Breast epithelium (tissue), 4 donors: ENCODE measurements at regions not wholly inside any gene's neighbourhood (a gene's known extent, or its start where the extent isn't known, plus 50 kb on each side); places are given as distances from the start of the nearest gene placed in this dataset.

Source experiments
- DNase-seq, 2 donors: peaks; one replicate each; pipeline ENCODE4 v3.0.0-alpha.2; 2019; ENCODE audit warnings: low spot score in 2 of 2
- H3K27ac ChIP-seq, 2 donors: fragments of 200-600 bp; sonication (generic) in 1 of 2; one replicate each; pipeline ENCODE4 v1.5.1; 2016 to 2019; ENCODE audit warnings: mild to moderate bottlenecking in 1 of 2
- H3K27me3 ChIP-seq, 2 donors: fragments of 200-600 bp; sonication (generic) in 1 of 2; one replicate each; pipeline versions ENCODE4 v1.5.1 to v1.6.0; 2017 to 2019; ENCODE audit warnings: control low read depth in 1 of 2, mild to moderate bottlenecking in 1 of 2
- H3K36me3 ChIP-seq: fragments of 200-600 bp; one replicate; pipeline ENCODE4 v1.5.1; 2019
- H3K4me1 ChIP-seq, 2 donors: fragments of 200-600 bp; sonication (generic); one replicate each; pipeline ENCODE4 v1.5.1; 2016 to 2019; ENCODE audit warnings: control low read depth in 1 of 2
- H3K4me3 ChIP-seq, 3 donors: fragments of 200-600 bp; sonication (generic); 1 replicate in 2 of 3; 2 replicates in 1 of 3; pipeline ENCODE4 v1.5.1; 2016 to 2019; ENCODE audit warnings: mild to moderate bottlenecking in 3 of 3, moderate library complexity in 2 of 3
- H3K9me3 ChIP-seq, 2 donors: fragments of 200-600 bp; sonication (generic) in 1 of 2; one replicate each; pipeline ENCODE4 v1.5.1; 2016 to 2019; ENCODE audit warnings: control low read depth in 1 of 2
- CTCF ChIP-seq, 3 donors: fragments of 450-650 bp; IDR thresholded peaks; one replicate each; pipeline ENCODE4 v1.5.1; 2016 to 2017; ENCODE audit warnings: antibody characterized with exemption in 3 of 3, mild to moderate bottlenecking in 3 of 3, moderate library complexity in 3 of 3
- POLR2A ChIP-seq: fragments of 450-650 bp; IDR thresholded peaks from one replicate; pipeline ENCODE4 v1.6.1; 2016; ENCODE audit warnings: antibody characterized with exemption, mild to moderate bottlenecking, moderate library complexity
- POLR2AphosphoS5 ChIP-seq, 3 donors: sonication (generic); formaldehyde crosslinking; IDR thresholded peaks; one replicate each; pipeline ENCODE4 v1.6.1; 2017; ENCODE audit warnings: antibody characterized with exemption in 3 of 3
- intact Hi-C: fragments of 100-400 bp; cut with DNase I; formaldehyde crosslinking; loops from one replicate; pipeline ENCODE4 v1.15.1; 2023; ENCODE audit warnings: low total_unique reads

- Histone ChIP-seq H3K4me3 (no peak overlapping the region), H3K36me3 (no peaks in the 10 kb centered on the region), H3K27ac (no peak overlapping the region), H3K4me1 (no peaks in the 10 kb centered on the region), H3K27me3 (no peaks in the 10 kb centered on the region), H3K9me3 (no peaks in the 10 kb centered on the region)
- TF ChIP-seq POLR2A (no peak), POLR2AphosphoS5 (IDR thresholded peaks at IDR 0.05) (no peak), CTCF (IDR thresholded peaks at IDR 0.05) (no peak)
- no peak for DNase-seq
- intact Hi-C loops = no loop called here
These were observed 489.4 kb upstream of the PCDH20 start for GRCh38 chr13:61905054-61905453.

GRCh38 chr13:61901946-61902541 lies 486.4 kb upstream of the PCDH20 start:
- Histone ChIP-seq H3K9me3 (no peaks in the 10 kb centered on the region), H3K36me3 (no peaks in the 10 kb centered on the region), H3K27ac (no peak overlapping the region), H3K4me1 (no peaks in the 10 kb centered on the region), H3K27me3 (no peaks in the 10 kb centered on the region), H3K4me3 (no peak overlapping the region)
- no peak for TF ChIP-seq CTCF (IDR thresholded peaks at IDR 0.05)
- TF ChIP-seq POLR2A = no peak
- TF ChIP-seq POLR2AphosphoS5 (IDR thresholded peaks at IDR 0.05) = no peak
- intact Hi-C loops = no loop called here
- no peak for DNase-seq

- Histone ChIP-seq H3K9me3 (no peaks in the 10 kb centered on the region), H3K4me1 (no peaks in the 10 kb centered on the region), H3K36me3 (no peaks in the 10 kb centered on the region), H3K27me3 (no peaks in the 10 kb centered on the region), H3K27ac (no peak overlapping the region), H3K4me3 (no peak overlapping the region)
- DNase-seq = no peak
- intact Hi-C loops = no loop called here
- no peak for TF ChIP-seq POLR2AphosphoS5 (IDR thresholded peaks at IDR 0.05)
- TF ChIP-seq POLR2A = no peak
- no peak for TF ChIP-seq CTCF (IDR thresholded peaks at IDR 0.05)
These were observed 484.4 kb upstream of the PCDH20 start for GRCh38 chr13:61900033-61900432.

- no peaks in the 10 kb centered on the region for H3K27me3 ChIP-seq
These were observed 482.6 kb upstream of the PCDH20 start for GRCh38 chr13:61898207-61898606.

GRCh38 chr13:61891401-61891800 lies 475.8 kb upstream of the PCDH20 start:
- Histone ChIP-seq H3K4me3 (no peak overlapping the region), H3K36me3 (no peaks in the 10 kb centered on the region), H3K27ac (no peak overlapping the region), H3K27me3 (no peaks in the 10 kb centered on the region), H3K4me1 (no peaks in the 10 kb centered on the region), H3K9me3 (no peaks in the 10 kb centered on the region)
- intact Hi-C loops = loop anchor here (2.0 kb wide), 1 partner anchor 39 kb away; no protein-coding TSS in a partner anchor
- TF ChIP-seq POLR2AphosphoS5 (IDR thresholded peaks at IDR 0.05) (no peak), CTCF (IDR thresholded peaks at IDR 0.05) (no peak), POLR2A (no peak)
- no peak for DNase-seq

More at GRCh38 chr13:61898207-61898606, 482.6 kb upstream of the PCDH20 start:
- H3K27ac ChIP-seq = no peak overlapping the region
- intact Hi-C loops = no loop called here
- H3K9me3 ChIP-seq = no peaks in the 10 kb centered on the region
- TF ChIP-seq POLR2AphosphoS5 (IDR thresholded peaks at IDR 0.05) (no peak), POLR2A (no peak), CTCF (IDR thresholded peaks at IDR 0.05) (no peak)
- no peak for DNase-seq
- H3K4me1 ChIP-seq = no peaks in the 10 kb centered on the region
- no peaks in the 10 kb centered on the region for H3K36me3 ChIP-seq
- H3K4me3 ChIP-seq = no peak overlapping the region
